ENCODE measurements at regions not wholly inside any gene's neighbourhood (a gene's known extent, or its start where the extent isn't known, plus 50 kb on each side); places are given as distances from the start of the nearest gene placed in this dataset.

DNA sequence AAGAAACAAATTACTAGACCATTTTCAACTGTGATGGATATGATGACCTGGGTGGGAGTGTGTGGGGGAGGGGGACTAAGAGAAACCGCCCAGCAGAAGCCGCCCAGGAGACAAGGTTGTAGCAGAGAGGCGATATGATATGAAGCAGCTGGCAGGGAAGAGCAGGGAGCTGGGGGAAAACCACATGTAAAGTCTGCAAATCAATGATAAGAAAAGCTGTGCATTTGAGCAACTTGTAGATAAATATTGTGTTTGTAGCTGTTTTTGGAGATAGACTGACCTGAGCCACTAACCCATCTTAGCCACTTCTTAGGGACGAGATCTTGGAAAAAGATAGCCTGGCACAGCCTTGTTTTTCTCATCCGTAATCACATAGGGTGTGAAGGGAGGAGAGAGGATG, 252.6 kb downstream of the SEC23IP start:
- TF ChIP-seq, protein P1, sequence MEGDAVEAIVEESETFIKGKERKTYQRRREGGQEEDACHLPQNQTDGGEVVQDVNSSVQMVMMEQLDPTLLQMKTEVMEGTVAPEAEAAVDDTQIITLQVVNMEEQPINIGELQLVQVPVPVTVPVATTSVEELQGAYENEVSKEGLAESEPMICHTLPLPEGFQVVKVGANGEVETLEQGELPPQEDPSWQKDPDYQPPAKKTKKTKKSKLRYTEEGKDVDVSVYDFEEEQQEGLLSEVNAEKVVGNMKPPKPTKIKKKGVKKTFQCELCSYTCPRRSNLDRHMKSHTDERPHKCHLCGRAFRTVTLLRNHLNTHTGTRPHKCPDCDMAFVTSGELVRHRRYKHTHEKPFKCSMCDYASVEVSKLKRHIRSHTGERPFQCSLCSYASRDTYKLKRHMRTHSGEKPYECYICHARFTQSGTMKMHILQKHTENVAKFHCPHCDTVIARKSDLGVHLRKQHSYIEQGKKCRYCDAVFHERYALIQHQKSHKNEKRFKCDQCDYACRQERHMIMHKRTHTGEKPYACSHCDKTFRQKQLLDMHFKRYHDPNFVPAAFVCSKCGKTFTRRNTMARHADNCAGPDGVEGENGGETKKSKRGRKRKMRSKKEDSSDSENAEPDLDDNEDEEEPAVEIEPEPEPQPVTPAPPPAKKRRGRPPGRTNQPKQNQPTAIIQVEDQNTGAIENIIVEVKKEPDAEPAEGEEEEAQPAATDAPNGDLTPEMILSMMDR (IDR thresholded peaks at IDR 0.05): no peak
- TF ChIP-seq POLR2A (IDR thresholded peaks at IDR 0.05) (no peak), EP300 (IDR thresholded peaks at IDR 0.05) (no peak)
